HEK293 (cell line): ENCODE measurements at regions not wholly inside any gene's neighbourhood (a gene's known extent, or its start where the extent isn't known, plus 50 kb on each side); places are given as distances from the start of the nearest gene placed in this dataset.

Experiments
- AEBP2 ChIP-seq: fragments of 450-650 bp; formaldehyde crosslinking; IDR thresholded peaks from 2 replicates; pipeline ENCODE4 v1.5.1; 2016; ENCODE audit warnings: missing biosample characterization, missing genetic modification characterization, borderline replicate concordance
- TRIM28 ChIP-seq: IDR thresholded peaks from 2 replicates; pipeline ENCODE4 v1.6.1; 2011; ENCODE audit warnings: low read length, control low read depth, borderline replicate concordance
- TSHZ1 ChIP-seq: fragments of 450-650 bp; formaldehyde crosslinking; IDR thresholded peaks from 2 replicates; pipeline ENCODE4 v1.5.1; 2016; ENCODE audit warnings: missing biosample characterization, missing genetic modification characterization, borderline replicate concordance
- ZNF184 ChIP-seq: fragments of 450-650 bp; IDR thresholded peaks from 2 replicates; pipeline ENCODE4 v1.5.1; 2018; ENCODE audit warnings: missing biosample characterization, mild to moderate bottlenecking, missing genetic modification characterization
- ZNF239 ChIP-seq: fragments of 450-650 bp; formaldehyde crosslinking; IDR thresholded peaks from 2 replicates; pipeline ENCODE4 v1.5.1; 2016; ENCODE audit warnings: missing biosample characterization, missing genetic modification characterization
- ZNF266 ChIP-seq: fragments of 450-650 bp; formaldehyde crosslinking; IDR thresholded peaks from 2 replicates; pipeline ENCODE4 v1.5.1; 2016; ENCODE audit warnings: missing biosample characterization, missing genetic modification characterization, low read depth
- ZNF274 ChIP-seq, 2 experiments: fragments of 200-500 bp in 1 of 2; fragments of 450-650 bp in 1 of 2; sonication (Bioruptor generic) in 1 of 2; formaldehyde crosslinking in 1 of 2; IDR thresholded peaks; 2 replicates each; pipeline versions ENCODE4 v1.5.1 to v1.6.1; 2014 to 2016; ENCODE audit warnings: borderline replicate concordance in 1 of 2, inconsistent platforms in 1 of 2, low read length in 1 of 2, missing biosample characterization in 1 of 2, missing genetic modification characterization in 1 of 2
- ZNF561 ChIP-seq: fragments of 450-650 bp; IDR thresholded peaks from 2 replicates; pipeline ENCODE4 v1.5.1; 2018; ENCODE audit warnings: missing biosample characterization, missing genetic modification characterization, borderline replicate concordance
- ZNF677 ChIP-seq: fragments of 450-650 bp; IDR thresholded peaks from 2 replicates; pipeline ENCODE4 v1.5.0; 2018; ENCODE audit warnings: missing biosample characterization, mild to moderate bottlenecking, missing genetic modification characterization, moderate library complexity
- ZNF707 ChIP-seq: fragments of 450-650 bp; formaldehyde crosslinking; IDR thresholded peaks from 2 replicates; pipeline ENCODE4 v1.5.1; 2016; ENCODE audit warnings: missing biosample characterization, missing genetic modification characterization
- ZNF776 ChIP-seq: fragments of 450-650 bp; formaldehyde crosslinking; IDR thresholded peaks from 2 replicates; pipeline ENCODE4 v1.5.0; 2017; ENCODE audit warnings: missing biosample characterization, missing genetic modification characterization, borderline replicate concordance
- TF ChIP-seq, protein P1 (sequence below): fragments of 450-650 bp; formaldehyde crosslinking; IDR thresholded peaks from 2 replicates; pipeline ENCODE4 v1.5.1; 2016; ENCODE audit warnings: missing biosample characterization, missing genetic modification characterization
- TF ChIP-seq, protein P2 (sequence below): fragments of 450-650 bp; formaldehyde crosslinking; IDR thresholded peaks from 2 replicates; pipeline ENCODE4 v1.5.1; 2016; ENCODE audit warnings: missing biosample characterization, missing genetic modification characterization, low read depth

DNA sequence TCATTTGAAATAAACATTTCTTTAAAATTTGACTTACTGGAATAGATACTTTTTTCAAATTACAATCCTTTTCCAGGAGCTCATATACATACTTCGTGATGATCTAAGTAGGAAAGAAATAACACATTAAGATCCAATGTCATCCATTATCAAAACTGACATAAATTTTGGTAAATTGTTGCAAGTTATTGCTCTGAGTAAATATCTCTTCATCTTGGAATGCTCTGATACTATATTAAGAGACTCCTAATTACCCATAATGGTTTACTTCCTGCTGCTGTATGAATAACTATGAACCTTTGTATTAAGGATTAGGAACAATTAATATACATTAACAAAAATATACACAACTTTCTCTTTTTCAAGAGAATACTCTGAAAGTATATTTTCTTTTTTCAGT, 223.0 kb upstream of the POU5F2 start:
- no peak for TF ChIP-seq ZNF274 (IDR thresholded peaks at IDR 0.05; ENCODE audit: low read length)
- no peak for TF ChIP-seq ZNF274 (tag by site-specific recombination; IDR thresholded peaks at IDR 0.05; ENCODE audit: borderline replicate concordance)
- TF ChIP-seq ZNF239 (tag by site-specific recombination): no peak
- no peak for TF ChIP-seq TSHZ1
- no peak for TF ChIP-seq TRIM28
- TF ChIP-seq ZNF561 (tag by site-specific recombination): no peak
- TF ChIP-seq ZNF776 (tag by site-specific recombination): no peak
- no peak for TF ChIP-seq ZNF184 (tag by site-specific recombination)
- no peak for TF ChIP-seq ZNF707
- TF ChIP-seq ZNF266 (tag by site-specific recombination): no peak
- TF ChIP-seq, protein P1, sequence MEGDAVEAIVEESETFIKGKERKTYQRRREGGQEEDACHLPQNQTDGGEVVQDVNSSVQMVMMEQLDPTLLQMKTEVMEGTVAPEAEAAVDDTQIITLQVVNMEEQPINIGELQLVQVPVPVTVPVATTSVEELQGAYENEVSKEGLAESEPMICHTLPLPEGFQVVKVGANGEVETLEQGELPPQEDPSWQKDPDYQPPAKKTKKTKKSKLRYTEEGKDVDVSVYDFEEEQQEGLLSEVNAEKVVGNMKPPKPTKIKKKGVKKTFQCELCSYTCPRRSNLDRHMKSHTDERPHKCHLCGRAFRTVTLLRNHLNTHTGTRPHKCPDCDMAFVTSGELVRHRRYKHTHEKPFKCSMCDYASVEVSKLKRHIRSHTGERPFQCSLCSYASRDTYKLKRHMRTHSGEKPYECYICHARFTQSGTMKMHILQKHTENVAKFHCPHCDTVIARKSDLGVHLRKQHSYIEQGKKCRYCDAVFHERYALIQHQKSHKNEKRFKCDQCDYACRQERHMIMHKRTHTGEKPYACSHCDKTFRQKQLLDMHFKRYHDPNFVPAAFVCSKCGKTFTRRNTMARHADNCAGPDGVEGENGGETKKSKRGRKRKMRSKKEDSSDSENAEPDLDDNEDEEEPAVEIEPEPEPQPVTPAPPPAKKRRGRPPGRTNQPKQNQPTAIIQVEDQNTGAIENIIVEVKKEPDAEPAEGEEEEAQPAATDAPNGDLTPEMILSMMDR (tag by site-specific recombination): no peak
- no peak for TF ChIP-seq AEBP2
- TF ChIP-seq ZNF677 (tag by site-specific recombination): no peak
- TF ChIP-seq, protein P2, sequence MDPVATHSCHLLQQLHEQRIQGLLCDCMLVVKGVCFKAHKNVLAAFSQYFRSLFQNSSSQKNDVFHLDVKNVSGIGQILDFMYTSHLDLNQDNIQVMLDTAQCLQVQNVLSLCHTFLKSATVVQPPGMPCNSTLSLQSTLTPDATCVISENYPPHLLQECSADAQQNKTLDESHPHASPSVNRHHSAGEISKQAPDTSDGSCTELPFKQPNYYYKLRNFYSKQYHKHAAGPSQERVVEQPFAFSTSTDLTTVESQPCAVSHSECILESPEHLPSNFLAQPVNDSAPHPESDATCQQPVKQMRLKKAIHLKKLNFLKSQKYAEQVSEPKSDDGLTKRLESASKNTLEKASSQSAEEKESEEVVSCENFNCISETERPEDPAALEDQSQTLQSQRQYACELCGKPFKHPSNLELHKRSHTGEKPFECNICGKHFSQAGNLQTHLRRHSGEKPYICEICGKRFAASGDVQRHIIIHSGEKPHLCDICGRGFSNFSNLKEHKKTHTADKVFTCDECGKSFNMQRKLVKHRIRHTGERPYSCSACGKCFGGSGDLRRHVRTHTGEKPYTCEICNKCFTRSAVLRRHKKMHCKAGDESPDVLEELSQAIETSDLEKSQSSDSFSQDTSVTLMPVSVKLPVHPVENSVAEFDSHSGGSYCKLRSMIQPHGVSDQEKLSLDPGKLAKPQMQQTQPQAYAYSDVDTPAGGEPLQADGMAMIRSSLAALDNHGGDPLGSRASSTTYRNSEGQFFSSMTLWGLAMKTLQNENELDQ (tag by site-specific recombination): no peak
